H1 (cell line): ENCODE measurements at regions not wholly inside any gene's neighbourhood (a gene's known extent, or its start where the extent isn't known, plus 50 kb on each side); places are given as distances from the start of the nearest gene placed in this dataset.

Experiments
- CTCF ChIA-PET: fragments of 300-600 bp; sonication (Branson Sonifier 250); formaldehyde crosslinking; loops from one replicate; lab custom pipeline; 2021; ENCODE audit not compliant: partially characterized antibody; lab: Charles Lee
- POLR2A ChIA-PET: fragments of 300-600 bp; sonication (Branson Sonifier 250); formaldehyde crosslinking; loops from one replicate; lab custom pipeline; 2021; ENCODE audit warnings: inconsistent platforms; ENCODE audit not compliant: partially characterized antibody; lab: Charles Lee
- DNase-seq, 2 experiments: peaks; one replicate each; pipeline versions ENCODE4 v3.0.0 to v3.0.0-alpha.2; 2010 to 2022; ENCODE audit warnings: low spot score in 2 of 2, low read depth in 1 of 2, mixed read lengths in 1 of 2
- FAIRE-seq: peaks from 2 replicates; lab custom pipeline; 2011; peaks lifted over from hg19 to GRCh38; lab: Jason Lieb, UNC
- H2AFZ ChIP-seq: 2 replicates; pipeline ENCODE4 v1.8.1; 2012; ENCODE audit warnings: low read length, inconsistent platforms
- H2AK5ac ChIP-seq: 2 replicates; pipeline ENCODE4 v1.6.1; 2013; ENCODE audit warnings: low read depth, low read length
- H2BK120ac ChIP-seq: replicated peaks from 2 replicates; pipeline ENCODE3; 2013; ENCODE audit warnings: low read depth, low read length, inconsistent platforms
- H2BK12ac ChIP-seq: 2 replicates; pipeline ENCODE4 v1.6.1; 2013; ENCODE audit warnings: low read depth, low read length
- H2BK15ac ChIP-seq: 2 replicates; pipeline ENCODE4 v1.6.1; 2013; ENCODE audit warnings: low read length
- H2BK20ac ChIP-seq: 2 replicates; pipeline ENCODE4 v1.6.1; 2013; ENCODE audit warnings: low read length
- H2BK5ac ChIP-seq: 2 replicates; pipeline ENCODE4 v1.6.1; 2013; ENCODE audit warnings: low read depth, low read length
- H3K14ac ChIP-seq: 2 replicates; pipeline ENCODE4 v1.6.1; 2013; ENCODE audit warnings: inconsistent platforms; ENCODE audit not compliant: insufficient read length
- H3K18ac ChIP-seq: 2 replicates; pipeline ENCODE4 v1.6.1; 2013; ENCODE audit warnings: low read length; ENCODE audit errors: extremely low read depth
- H3K23ac ChIP-seq: 2 replicates; pipeline ENCODE4 v1.6.1; 2013; ENCODE audit warnings: inconsistent platforms; ENCODE audit not compliant: insufficient read length
- H3K23me2 ChIP-seq: 2 replicates; pipeline ENCODE4 v1.6.1; 2013; ENCODE audit warnings: low read depth, low read length
- H3K27ac ChIP-seq: 2 replicates; pipeline ENCODE4 v1.6.1; 2011; ENCODE audit warnings: low read depth, low read length, inconsistent platforms
- H3K27me3 ChIP-seq, 4 experiments: replicated peaks in 1 of 4; 1 replicate in 1 of 4; 2 replicates in 3 of 4; pipeline versions ENCODE4 v1.6.1 to v1.8.1; 2011 to 2013; ENCODE audit warnings: low read length in 3 of 4, mild to moderate bottlenecking in 3 of 4, inconsistent platforms in 2 of 4, mixed read lengths in 2 of 4, moderate library complexity in 1 of 4; ENCODE audit not compliant: control insufficient read depth in 3 of 4, insufficient read depth in 3 of 4; ENCODE audit errors: extremely low read depth in 1 of 4
- H3K36me3 ChIP-seq, 4 experiments: 2 replicates each; pipeline versions ENCODE4 v1.6.1 to v1.8.1; 2011 to 2013; ENCODE audit warnings: mild to moderate bottlenecking in 4 of 4, low read length in 3 of 4, moderate library complexity in 2 of 4, control low read depth in 1 of 4, inconsistent platforms in 1 of 4; ENCODE audit not compliant: insufficient read depth in 4 of 4, control insufficient read depth in 2 of 4
- H3K4ac ChIP-seq: replicated peaks from 2 replicates; pipeline ENCODE3; 2013; ENCODE audit warnings: low read length, low read depth, mixed read lengths, inconsistent platforms; ENCODE audit not compliant: insufficient read length
- H3K4me1 ChIP-seq, 4 experiments: replicated peaks in 1 of 4; 1 replicate in 1 of 4; 2 replicates in 3 of 4; pipeline versions ENCODE4 v1.6.1 to v1.8.1; 2011 to 2013; ENCODE audit warnings: low read length in 3 of 4, inconsistent platforms in 2 of 4, mixed read lengths in 1 of 4; ENCODE audit not compliant: insufficient read depth in 4 of 4, control insufficient read depth in 3 of 4
- H3K4me2 ChIP-seq, 2 experiments: 2 replicates each; pipeline versions ENCODE4 v1.6.1 to v1.8.1; 2011 to 2013; ENCODE audit warnings: low read depth in 2 of 2, low read length in 2 of 2, control low read depth in 1 of 2, inconsistent platforms in 1 of 2, mild to moderate bottlenecking in 1 of 2; ENCODE audit not compliant: insufficient read depth in 1 of 2
- H3K4me3 ChIP-seq, 4 experiments: fragments of 200-600, 300-600 bp in 1 of 4; sonication (generic), shearing (Covaris generic), sonication (Bioruptor Twin) in 1 of 4; 2 replicates each; pipeline versions ENCODE4 v1.5.1 to v1.8.1; 2011 to 2016; ENCODE audit warnings: low read length in 4 of 4, low read depth in 3 of 4, control low read depth in 2 of 4, inconsistent platforms in 2 of 4, mild to moderate bottlenecking in 2 of 4, mixed read lengths in 1 of 4, moderate library complexity in 1 of 4; ENCODE audit not compliant: insufficient read depth in 2 of 4; ENCODE audit errors: extremely low read depth in 1 of 4
- H3K56ac ChIP-seq: replicated peaks from 2 replicates; pipeline ENCODE3; 2013; ENCODE audit warnings: low read depth, mild to moderate bottlenecking, mixed read lengths, low read length, inconsistent platforms; ENCODE audit not compliant: insufficient read length
- H3K79me1 ChIP-seq: 2 replicates; pipeline ENCODE4 v1.6.1; 2013; ENCODE audit warnings: low read depth, low read length, control low read depth
- H3K79me2 ChIP-seq, 2 experiments: 2 replicates each; pipeline versions ENCODE4 v1.6.1 to v1.8.1; 2012 to 2013; ENCODE audit warnings: low read length in 2 of 2, mild to moderate bottlenecking in 2 of 2, inconsistent platforms in 1 of 2; ENCODE audit not compliant: insufficient read depth in 2 of 2, control insufficient read depth in 1 of 2
- H3K9ac ChIP-seq, 4 experiments: replicated peaks in 1 of 4; 1 replicate in 1 of 4; 2 replicates in 3 of 4; pipeline versions ENCODE4 v1.6.1 to v1.8.1; 2011 to 2013; ENCODE audit warnings: low read depth in 3 of 4, low read length in 3 of 4, control low read depth in 2 of 4, mild to moderate bottlenecking in 2 of 4, moderate library complexity in 2 of 4, inconsistent platforms in 1 of 4; ENCODE audit errors: extremely low read depth in 1 of 4
- H3K9me3 ChIP-seq, 2 experiments: 2 replicates each; pipeline versions ENCODE4 v1.6.1 to v1.8.1; 2012 to 2013; ENCODE audit warnings: mild to moderate bottlenecking in 2 of 2, moderate library complexity in 2 of 2, control low read depth in 1 of 2, inconsistent platforms in 1 of 2, low read depth in 1 of 2, low read length in 1 of 2, mixed read lengths in 1 of 2; ENCODE audit not compliant: insufficient read depth in 2 of 2
- H4K20me1 ChIP-seq, 2 experiments: replicated peaks in 1 of 2; 2 replicates each; pipeline versions ENCODE3 to v1.8.1; 2011 to 2013; ENCODE audit warnings: inconsistent platforms in 2 of 2, low read length in 2 of 2, mild to moderate bottlenecking in 1 of 2; ENCODE audit not compliant: insufficient read depth in 2 of 2, control insufficient read depth in 1 of 2
- H4K5ac ChIP-seq: 2 replicates; pipeline ENCODE4 v1.6.1; 2013; ENCODE audit warnings: low read length, low read depth, mixed read lengths, inconsistent platforms; ENCODE audit not compliant: insufficient read length
- H4K8ac ChIP-seq: 2 replicates; pipeline ENCODE4 v1.8.0; 2013; ENCODE audit warnings: mild to moderate bottlenecking, moderate library complexity, low read length, inconsistent platforms; ENCODE audit not compliant: insufficient read depth; ENCODE audit errors: extremely low read depth
- H4K91ac ChIP-seq: replicated peaks from 2 replicates; pipeline ENCODE3; 2013; ENCODE audit warnings: low read length, mixed read lengths, inconsistent platforms; ENCODE audit not compliant: insufficient read length
- BCL11A ChIP-seq, 2 experiments: IDR thresholded peaks; one replicate each; pipeline ENCODE4 v1.6.1; 2011; ENCODE audit warnings: low read depth in 2 of 2, low read length in 2 of 2, mild to moderate bottlenecking in 2 of 2
- KDM5A ChIP-seq: fragments of 200-600 bp; IDR thresholded peaks from 2 replicates; pipeline ENCODE4 v1.7.1; 2012; ENCODE audit warnings: mild to moderate bottlenecking, low read length, inconsistent platforms, mixed read lengths
- TAF1 ChIP-seq: IDR thresholded peaks from 2 replicates; pipeline ENCODE4 v1.6.1; 2011; ENCODE audit warnings: mild to moderate bottlenecking, low read depth, low read length
- WGBS, 2 experiments: shearing (Covaris generic) in 1 of 2; methylation state at CpG; one replicate each; pipeline versions ENCODE4 v1.1.6 to v1.1.7; 2013 to 2015; ENCODE audit warnings: low lambda C conversion rate in 2 of 2, mixed read lengths in 2 of 2, inconsistent platforms in 1 of 2, low coverage in 1 of 2, missing lambda C conversion rate in 1 of 2; ENCODE audit not compliant: insufficient replicate concordance in 2 of 2, insufficient coverage in 1 of 2, insufficient read length in 1 of 2; ENCODE audit errors: extremely low coverage in 1 of 2, missing lambda C conversion rate in 1 of 2; 5-methylcytosine and 5-hydroxymethylcytosine counted together

GRCh38 chr13:106734198-106734597 is 166.3 kb upstream of the ARGLU1 start:
- POLR2A ChIA-PET, result no interaction called here
- no peak overlapping the region for H3K56ac ChIP-seq
- FAIRE-seq (no peak), DNase-seq (no peak)
- H2BK12ac ChIP-seq, result no peak overlapping the region
- H3K23ac ChIP-seq, result no peak overlapping the region
- H3K4ac ChIP-seq, result no peak overlapping the region
- no peak overlapping the region for H3K4me2 ChIP-seq
- H3K79me1 ChIP-seq, result no peaks in the 10 kb centered on the region
- H2BK20ac ChIP-seq, result no peak overlapping the region
- H3K36me3 ChIP-seq, result no peaks in the 10 kb centered on the region
- no peaks in the 10 kb centered on the region for H3K9me3 ChIP-seq
- H2AK5ac ChIP-seq, result no peak overlapping the region
- CTCF ChIA-PET, result no interaction called here
- H4K91ac ChIP-seq, result no peak overlapping the region
- H4K8ac ChIP-seq, result no peak overlapping the region
- H3K4me3 ChIP-seq, result no peak overlapping the region
- H3K14ac ChIP-seq, result no peak overlapping the region
- no peak overlapping the region for H2BK5ac ChIP-seq
- H3K27ac ChIP-seq, result no peak overlapping the region
- no peaks in the 10 kb centered on the region for H4K20me1 ChIP-seq
- no peak overlapping the region for H3K9ac ChIP-seq
- no peaks in the 10 kb centered on the region for H3K27me3 ChIP-seq
- H3K23me2 ChIP-seq, result no peaks in the 10 kb centered on the region
- H3K4me1 ChIP-seq, result no peaks in the 10 kb centered on the region
- H4K5ac ChIP-seq, result no peak overlapping the region
- no peaks in the 10 kb centered on the region for H3K79me2 ChIP-seq
- no peak overlapping the region for H3K18ac ChIP-seq
- H2BK120ac ChIP-seq, result no peak overlapping the region
- no peak overlapping the region for H2AFZ ChIP-seq
- H2BK15ac ChIP-seq, result no peak overlapping the region
- WGBS, 2 experiments, result 78% methylated on average over 6 of the region's 6 CpGs; no CpG with 5 or more reads in 1 of the 2 experiments
- TF ChIP-seq TAF1 (no peak), KDM5A (no peak), BCL11A (IDR thresholded peaks at IDR 0.05; ENCODE audit: low read depth in 2 of 2, low read length in 2 of 2) (no peak)
